ENCODE measurements at regions not wholly inside any gene's neighbourhood (a gene's known extent, or its start where the extent isn't known, plus 50 kb on each side); places are given as distances from the start of the nearest gene placed in this dataset.
A peak's percentile ranks its signal among the peaks of the same experiment; 100 is the strongest.

DNA sequence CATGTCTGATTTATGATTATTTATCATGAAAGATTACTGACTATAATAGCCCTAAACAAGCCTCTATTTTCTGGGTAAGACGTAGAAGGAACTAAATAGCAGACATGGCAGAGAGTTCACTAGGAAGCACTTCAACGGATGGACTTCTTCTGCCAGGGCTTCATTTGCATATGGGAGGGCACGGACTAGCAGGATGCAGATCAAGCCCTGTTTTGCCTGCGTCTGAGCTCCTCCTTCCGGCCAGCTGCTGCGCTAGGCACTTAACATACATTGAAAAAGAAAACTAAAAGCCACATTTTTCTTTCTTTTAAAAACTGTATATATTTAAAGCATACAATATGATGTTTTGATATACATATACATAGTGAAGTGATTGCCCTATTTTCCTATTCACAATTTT is 340.0 kb upstream of the MEX3C start:
- H2AFZ ChIP-seq (ENCODE audit: low read depth, low read length), result no peak overlapping the region
- H3K4me1 ChIP-seq (replicated peaks in 1 of 2; ENCODE audit: control insufficient read depth in 2 of 2, insufficient read depth in 2 of 2, low read length in 2 of 2), result no peaks in the 10 kb centered on the region
- no peaks in the 10 kb centered on the region for H4K20me1 ChIP-seq (replicated peaks; ENCODE audit: control insufficient read depth, insufficient read depth, low read length)
- H3K9me3 ChIP-seq (replicated peaks; ENCODE audit: control insufficient read depth, insufficient read depth, low read depth, low read length), result no peaks in the 10 kb centered on the region
- no peak for ATAC-seq
- H3K9ac ChIP-seq (ENCODE audit: insufficient read depth in 1 of 2, low read depth in 2 of 2, low read length in 2 of 2), result no peak overlapping the region
- H3K4me3 ChIP-seq, result no peak overlapping the region
- no peak for FAIRE-seq
- ChIA-PET CTCF (ENCODE audit: low intra/inter-chr PET ratio) (no interaction called here), POLR2A (no interaction called here)
- in situ Hi-C loops (cut with MboI) (no loop called here), intact Hi-C loops (cut with micrococcal nuclease) (no loop called here)
- DNase-seq (ENCODE audit: extremely low read depth in 1 of 4, low spot score in 3 of 4), result peak in 1 of 4 experiments; percentile 1
- H3K79me2 ChIP-seq (ENCODE audit: control insufficient read depth, insufficient read depth, low read length), result no peaks in the 10 kb centered on the region
- H3K27me3 ChIP-seq (ENCODE audit: control insufficient read depth in 2 of 2, insufficient read depth in 2 of 2, low read length in 2 of 2), result no peaks in the 10 kb centered on the region
- no peak overlapping the region for H3K4me2 ChIP-seq (ENCODE audit: insufficient read depth, low read length)
- no peak overlapping the region for H3K27ac ChIP-seq (ENCODE audit: extremely low read depth, low read depth, low read length)
- H3K36me3 ChIP-seq (ENCODE audit: control insufficient read depth, insufficient read depth, low read length), result no peaks in the 10 kb centered on the region
- WGBS (ENCODE audit: insufficient coverage, low coverage, missing lambda C conversion rate), result 0% methylated on average over 5 of the region's 6 CpGs
- BruUV-seq (replicated peaks), result no TSS peak
- no peaks in the 10 kb centered on the region for H3K9me1 ChIP-seq (ENCODE audit: control insufficient read depth, insufficient read depth, low read length)
- TF ChIP-seq PHF21A (IDR thresholded peaks at IDR 0.05; ENCODE audit: borderline replicate concordance, low read depth) (no peak), TCF3 (CRISPR knock-in tag; IDR thresholded peaks at IDR 0.05) (no peak), LCOR (CRISPR knock-in tag; IDR thresholded peaks at IDR 0.05) (no peak), HNRNPH1 (optimal IDR thresholded peaks at IDR 0.05; ENCODE audit: low read depth, low read length) (no peak), PRPF4 (IDR thresholded peaks at IDR 0.05; ENCODE audit: insufficient read depth, low read depth, low read length, poor library complexity, severe bottlenecking) (no peak), STAT5A (IDR thresholded peaks at IDR 0.05; ENCODE audit: borderline replicate concordance, low read length) (no peak), RAD21 (CRISPR knock-in tag; conservative IDR thresholded peaks at IDR 0.05 in 1 of 2, IDR thresholded peaks at IDR 0.05 in 1 of 2) (peak; percentile 73 to 83), RUNX1 (IDR thresholded peaks at IDR 0.05; ENCODE audit: low read depth) (no peak), ESRRA (IDR thresholded peaks at IDR 0.05; ENCODE audit: borderline replicate concordance, low read depth) (no peak), ZNF174 (CRISPR knock-in tag; IDR thresholded peaks at IDR 0.05) (no peak), MAFG (tag; conservative IDR thresholded peaks at IDR 0.05) (no peak)
- TF ChIP-seq, protein P1, sequence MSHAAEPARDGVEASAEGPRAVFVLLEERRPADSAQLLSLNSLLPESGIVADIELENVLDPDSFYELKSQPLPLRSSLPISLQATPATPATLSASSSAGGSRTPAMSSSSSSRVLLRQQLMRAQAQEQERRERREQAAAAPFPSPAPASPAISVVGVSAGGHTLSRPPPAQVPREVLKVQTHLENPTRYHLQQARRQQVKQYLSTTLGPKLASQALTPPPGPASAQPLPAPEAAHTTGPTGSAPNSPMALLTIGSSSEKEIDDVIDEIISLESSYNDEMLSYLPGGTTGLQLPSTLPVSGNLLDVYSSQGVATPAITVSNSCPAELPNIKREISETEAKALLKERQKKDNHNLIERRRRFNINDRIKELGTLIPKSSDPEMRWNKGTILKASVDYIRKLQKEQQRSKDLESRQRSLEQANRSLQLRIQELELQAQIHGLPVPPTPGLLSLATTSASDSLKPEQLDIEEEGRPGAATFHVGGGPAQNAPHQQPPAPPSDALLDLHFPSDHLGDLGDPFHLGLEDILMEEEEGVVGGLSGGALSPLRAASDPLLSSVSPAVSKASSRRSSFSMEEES (CRISPR knock-in tag; IDR thresholded peaks at IDR 0.05), result no peak
- TF ChIP-seq, protein P2, sequence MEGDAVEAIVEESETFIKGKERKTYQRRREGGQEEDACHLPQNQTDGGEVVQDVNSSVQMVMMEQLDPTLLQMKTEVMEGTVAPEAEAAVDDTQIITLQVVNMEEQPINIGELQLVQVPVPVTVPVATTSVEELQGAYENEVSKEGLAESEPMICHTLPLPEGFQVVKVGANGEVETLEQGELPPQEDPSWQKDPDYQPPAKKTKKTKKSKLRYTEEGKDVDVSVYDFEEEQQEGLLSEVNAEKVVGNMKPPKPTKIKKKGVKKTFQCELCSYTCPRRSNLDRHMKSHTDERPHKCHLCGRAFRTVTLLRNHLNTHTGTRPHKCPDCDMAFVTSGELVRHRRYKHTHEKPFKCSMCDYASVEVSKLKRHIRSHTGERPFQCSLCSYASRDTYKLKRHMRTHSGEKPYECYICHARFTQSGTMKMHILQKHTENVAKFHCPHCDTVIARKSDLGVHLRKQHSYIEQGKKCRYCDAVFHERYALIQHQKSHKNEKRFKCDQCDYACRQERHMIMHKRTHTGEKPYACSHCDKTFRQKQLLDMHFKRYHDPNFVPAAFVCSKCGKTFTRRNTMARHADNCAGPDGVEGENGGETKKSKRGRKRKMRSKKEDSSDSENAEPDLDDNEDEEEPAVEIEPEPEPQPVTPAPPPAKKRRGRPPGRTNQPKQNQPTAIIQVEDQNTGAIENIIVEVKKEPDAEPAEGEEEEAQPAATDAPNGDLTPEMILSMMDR (IDR thresholded peaks at IDR 0.05 in 2 of 3, conservative IDR thresholded peaks at IDR 0.05 in 1 of 3; ENCODE audit: insufficient read depth in 2 of 3, low read depth in 1 of 3, low read length in 3 of 3), result peak in 1 of 3 experiments; percentile 30; a peak in 2 of 6 replicates
- TF ChIP-seq, protein P3, sequence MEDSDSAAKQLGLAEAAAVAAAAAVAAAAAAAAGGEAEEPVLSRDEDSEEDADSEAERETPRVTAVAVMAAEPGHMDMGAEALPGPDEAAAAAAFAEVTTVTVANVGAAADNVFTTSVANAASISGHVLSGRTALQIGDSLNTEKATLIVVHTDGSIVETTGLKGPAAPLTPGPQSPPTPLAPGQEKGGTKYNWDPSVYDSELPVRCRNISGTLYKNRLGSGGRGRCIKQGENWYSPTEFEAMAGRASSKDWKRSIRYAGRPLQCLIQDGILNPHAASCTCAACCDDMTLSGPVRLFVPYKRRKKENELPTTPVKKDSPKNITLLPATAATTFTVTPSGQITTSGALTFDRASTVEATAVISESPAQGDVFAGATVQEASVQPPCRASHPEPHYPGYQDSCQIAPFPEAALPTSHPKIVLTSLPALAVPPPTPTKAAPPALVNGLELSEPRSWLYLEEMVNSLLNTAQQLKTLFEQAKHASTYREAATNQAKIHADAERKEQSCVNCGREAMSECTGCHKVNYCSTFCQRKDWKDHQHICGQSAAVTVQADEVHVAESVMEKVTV (CRISPR knock-in tag; IDR thresholded peaks at IDR 0.05), result peak; percentile 67

Measured in K562 (cell line).